ENCODE measurements at regions not wholly inside any gene's neighbourhood (a gene's known extent, or its start where the extent isn't known, plus 50 kb on each side); places are given as distances from the start of the nearest gene placed in this dataset.
A peak's percentile ranks its signal among the peaks of the same experiment; 100 is the strongest.
"Not testable (repeated sequence)": the region's sequence is repeated elsewhere in the genome, so short reads cannot be mapped to it uniquely, and the experiment has no call there.

- no peak for DNase-seq (ENCODE audit: low read depth)
Observed at GRCh38 chr4:53716471-53717063, 125.3 kb upstream of the LNX1 start.

GRCh38 chr4:53716011-53716410 is 124.7 kb upstream of the LNX1 start:
- DNase-seq (ENCODE audit: low read depth), result no peak

DNA sequence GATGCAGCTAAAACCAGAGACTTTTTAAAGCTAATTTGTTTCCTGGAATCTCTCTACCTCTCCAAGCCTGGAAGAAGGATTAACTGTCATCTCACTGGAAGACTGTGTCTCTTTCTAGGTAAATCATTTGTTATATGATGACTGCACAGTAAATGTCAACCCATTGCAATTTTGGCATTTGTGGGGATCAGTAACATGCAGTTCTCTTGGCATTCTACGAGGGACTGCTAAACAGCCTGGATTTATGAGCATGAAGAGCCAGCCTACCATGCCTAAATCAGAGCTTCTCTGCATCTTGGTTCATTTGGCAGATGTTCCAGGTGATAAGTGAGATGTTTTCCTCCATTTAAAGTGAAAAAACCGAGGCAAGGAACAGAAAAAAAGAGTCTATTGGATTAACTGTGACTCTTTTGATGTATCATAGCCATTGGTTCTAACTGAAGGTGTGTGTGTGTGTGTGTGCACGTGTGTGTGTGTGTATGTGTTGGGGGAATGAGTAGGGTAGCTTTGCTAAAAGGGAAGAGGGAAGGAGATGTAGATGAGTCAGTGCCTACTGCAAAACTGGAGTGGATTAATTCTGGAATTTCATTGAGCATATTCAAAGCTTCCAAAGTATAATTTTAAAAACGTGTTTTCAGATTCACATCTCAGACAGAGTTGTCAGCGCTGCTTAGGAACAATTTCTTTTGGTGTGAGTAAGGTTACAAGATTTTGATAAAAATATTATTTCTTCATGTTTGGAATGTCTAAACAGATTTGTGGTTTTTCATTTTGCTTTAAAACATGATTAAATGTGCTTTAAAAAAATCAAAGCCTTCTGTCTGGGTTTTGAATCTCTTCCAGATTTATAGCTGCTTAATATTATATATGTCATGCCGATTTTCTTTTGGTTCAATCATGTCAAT is 123.2 kb upstream of the LNX1 start:
- peak; percentile 60 for DNase-seq (ENCODE audit: low read depth)

DNA sequence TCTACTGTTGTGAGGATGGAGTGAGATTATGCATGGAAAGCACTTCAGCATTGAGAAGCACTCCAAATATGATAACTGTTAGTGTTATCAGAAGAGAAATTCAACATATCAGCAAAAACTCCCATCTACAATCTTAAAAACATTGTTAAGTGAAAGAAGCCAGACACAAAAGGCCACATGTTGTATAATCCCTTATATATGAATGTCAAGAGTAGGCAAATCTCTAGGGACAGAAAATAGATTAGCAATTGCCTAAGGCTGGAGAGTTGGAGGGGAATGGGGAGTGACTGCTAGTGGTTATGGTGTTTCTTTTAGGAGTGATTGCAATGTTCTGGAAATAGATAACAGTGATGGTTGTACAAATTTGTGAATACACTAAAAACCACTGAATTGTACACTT is 122.5 kb upstream of the LNX1 start:
- DNase-seq (ENCODE audit: low read depth), result no peak

DNA sequence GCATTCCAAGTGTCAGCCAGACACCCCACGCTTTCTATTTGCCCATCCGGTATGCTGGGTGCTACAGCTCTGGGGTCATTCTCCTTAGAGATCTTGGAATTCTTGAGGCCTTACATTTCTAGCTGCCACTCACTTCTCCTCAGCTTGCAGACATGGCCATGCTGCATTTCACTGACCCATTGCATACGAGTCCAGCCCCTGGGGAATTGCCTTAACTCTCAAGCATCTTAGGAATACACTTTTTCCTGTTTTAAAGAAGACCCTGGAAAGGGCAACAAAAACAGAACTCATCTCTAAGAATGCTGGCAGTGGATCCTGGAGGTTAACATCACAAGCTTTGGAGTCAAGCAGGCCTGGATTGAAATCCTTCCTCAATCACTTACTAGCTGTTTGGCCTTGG is 122.0 kb upstream of the LNX1 start:
- DNase-seq (ENCODE audit: low read depth), result no peak

- no peak for DNase-seq (ENCODE audit: low read depth)
Observed at GRCh38 chr4:53712408-53713020, 121.2 kb upstream of the LNX1 start.

GRCh38 chr4:53711926-53712325 is 120.6 kb upstream of the LNX1 start:
- no peak for DNase-seq (ENCODE audit: low read depth)

GRCh38 chr4:53709693-53710092 is 118.4 kb upstream of the LNX1 start:
- DNase-seq (ENCODE audit: low read depth), result no peak

DNA sequence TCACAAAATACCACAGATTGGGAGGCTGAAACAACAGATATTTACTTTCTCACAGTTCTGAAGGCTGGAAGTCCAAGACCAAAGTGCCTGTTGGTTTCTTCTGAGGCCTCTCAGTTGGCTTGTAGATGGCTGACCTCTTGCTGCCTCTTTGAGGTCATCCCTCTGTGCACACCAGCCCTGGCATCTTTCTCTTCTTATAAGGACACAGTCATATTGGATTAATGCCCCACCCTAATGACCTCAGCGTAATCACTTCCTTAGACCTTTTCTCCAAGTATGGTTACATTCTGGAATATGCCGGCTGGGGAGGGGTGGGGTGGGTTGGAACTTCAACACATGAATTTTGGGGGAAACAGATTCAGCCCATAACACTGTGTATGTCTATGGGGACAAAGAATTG is 116.2 kb upstream of the LNX1 start:
- DNase-seq (ENCODE audit: low read depth), result no peak

GRCh38 chr4:53706422-53707032 is 115.2 kb upstream of the LNX1 start:
- peak; percentile 45 for DNase-seq (ENCODE audit: low read depth)

DNA sequence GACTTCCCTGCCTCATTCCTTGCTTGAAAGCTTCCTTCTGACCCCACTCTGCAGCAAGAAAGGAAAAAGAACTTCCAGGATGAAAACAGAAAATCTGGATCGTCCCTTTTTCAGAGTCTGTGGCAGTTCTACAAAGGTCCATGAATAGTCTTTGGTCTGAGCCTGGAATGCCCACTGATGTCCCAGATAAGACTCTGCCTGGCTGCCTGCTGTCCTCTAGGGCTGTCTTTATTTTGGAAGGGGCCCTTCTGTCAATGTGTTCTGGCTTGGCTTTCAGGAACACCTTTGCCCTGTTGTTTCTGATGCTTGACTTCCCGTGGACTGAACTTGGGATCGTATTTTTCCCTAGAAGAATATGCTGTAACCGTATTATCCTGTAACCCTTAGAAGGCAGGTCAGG is 114.7 kb upstream of the LNX1 start:
- DNase-seq (ENCODE audit: low read depth), result no peak

- no peak for DNase-seq (ENCODE audit: low read depth)
Observed at GRCh38 chr4:53705151-53705764, 114.0 kb upstream of the LNX1 start.

DNA sequence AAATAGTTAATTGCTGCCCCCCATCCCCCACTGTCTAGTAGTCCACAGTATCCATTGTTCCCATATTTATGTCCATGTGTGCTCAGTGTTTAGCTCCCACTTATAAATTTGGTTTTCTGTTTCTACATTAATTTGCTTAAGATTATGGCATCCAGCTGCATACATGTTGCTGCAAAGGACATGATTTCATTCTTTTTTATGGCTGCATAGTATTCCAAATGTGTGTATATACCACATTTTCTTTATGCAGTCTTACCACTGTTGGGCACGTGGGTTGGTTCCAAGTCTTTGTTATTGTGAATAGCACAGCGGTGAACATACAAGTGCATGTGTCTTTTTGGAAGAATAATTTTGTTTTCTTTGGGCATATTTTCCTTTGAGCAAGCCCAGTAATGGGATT is 113.0 kb upstream of the LNX1 start:
- DNase-seq (ENCODE audit: low read depth), result no peak

- no peak for DNase-seq (ENCODE audit: low read depth)
Observed at GRCh38 chr4:53703267-53703655, 112.0 kb upstream of the LNX1 start.

GRCh38 chr4:53702334-53703266 is 111.3 kb upstream of the LNX1 start:
- DNase-seq (ENCODE audit: low read depth), result peak; percentile 92

DNA sequence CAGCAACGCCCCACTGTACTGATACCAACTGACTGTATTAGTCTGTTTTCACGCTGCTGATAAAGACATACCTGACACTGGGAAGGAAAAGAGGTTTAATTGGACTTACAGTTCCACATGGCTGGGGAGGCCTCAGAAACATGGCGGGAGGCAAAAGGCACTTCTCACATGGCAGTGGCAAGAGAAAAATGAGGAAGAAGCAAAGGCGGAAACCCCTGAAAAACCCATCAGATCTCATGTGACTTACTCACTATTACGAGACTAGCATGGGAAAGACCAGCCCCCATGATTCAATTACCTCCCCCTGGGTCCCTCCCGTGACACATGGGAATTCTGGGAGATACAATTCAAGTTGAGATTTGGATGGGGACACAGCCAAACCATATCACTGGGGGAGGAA is 110.0 kb upstream of the LNX1 start:
- DNase-seq (ENCODE audit: low read depth), result not testable (repeated sequence)

- DNase-seq (ENCODE audit: low read depth), result not testable (repeated sequence)
Observed at GRCh38 chr4:53699310-53699709, 108.0 kb upstream of the LNX1 start.

DNA sequence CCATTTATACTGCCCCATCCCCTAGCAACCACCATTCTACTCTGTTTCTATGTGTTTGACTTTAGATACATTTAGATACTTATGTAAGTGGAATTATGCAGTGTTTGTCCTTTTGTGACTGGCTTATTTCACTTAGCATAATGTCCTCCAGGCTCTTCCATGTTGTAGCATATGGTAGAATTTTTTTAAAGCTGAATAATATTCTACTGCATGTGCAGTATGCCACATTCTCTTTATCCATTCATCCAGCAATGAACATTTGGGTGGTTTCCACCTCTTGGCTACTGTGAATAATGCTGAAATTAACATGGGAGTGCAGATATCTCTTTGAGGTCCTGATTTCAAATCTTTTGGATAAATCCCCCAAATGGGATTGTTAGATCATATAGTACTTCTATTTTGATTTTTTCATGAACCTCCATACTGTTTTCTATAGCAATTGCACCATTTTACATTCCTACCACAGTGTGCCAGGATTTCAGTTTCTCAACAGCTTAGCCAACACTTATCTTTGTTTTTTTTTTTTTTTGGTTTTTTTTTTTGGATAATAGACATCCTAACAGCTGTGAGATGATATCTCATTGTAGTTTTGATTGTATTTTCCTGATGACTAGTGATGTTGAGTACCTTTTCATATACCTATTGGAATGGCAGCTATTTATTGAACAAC is 105.9 kb upstream of the LNX1 start:
- no peak for DNase-seq (ENCODE audit: low read depth)

- no peak for DNase-seq (ENCODE audit: low read depth)
Observed at GRCh38 chr4:53695540-53696463, 104.5 kb upstream of the LNX1 start.

Measured in HT1080 (cell line).